Endothelial cell (in vitro differentiated cells): ENCODE measurements at regions not wholly inside any gene's neighbourhood (a gene's known extent, or its start where the extent isn't known, plus 50 kb on each side); places are given as distances from the start of the nearest gene placed in this dataset.
"Not testable (repeated sequence)": the region's sequence is repeated elsewhere in the genome, so short reads cannot be mapped to it uniquely, and the experiment has no call there.

Experiments
- DNase-seq: peaks from one replicate; pipeline ENCODE4 v3.0.0; 2021; ENCODE audit warnings: low spot score
- H3K27ac Mint-ChIP-seq: one replicate; pipeline ENCODE4 v1.8.0; 2021; ENCODE audit warnings: mixed read lengths, inconsistent platforms; ENCODE audit not compliant: unreplicated experiment
- H3K27me3 Mint-ChIP-seq: one replicate; pipeline ENCODE4 v1.8.0; 2021; ENCODE audit warnings: mild to moderate bottlenecking, moderate library complexity, mixed read lengths, inconsistent platforms; ENCODE audit not compliant: unreplicated experiment
- H3K36me3 Mint-ChIP-seq: one replicate; pipeline ENCODE4 v1.8.0; 2021; ENCODE audit warnings: mild to moderate bottlenecking, low read depth, mixed read lengths, inconsistent platforms; ENCODE audit not compliant: unreplicated experiment
- H3K4me1 Mint-ChIP-seq: one replicate; pipeline ENCODE4 v1.8.0; 2021; ENCODE audit warnings: mild to moderate bottlenecking, mixed read lengths, inconsistent platforms; ENCODE audit not compliant: unreplicated experiment
- H3K4me3 Mint-ChIP-seq: one replicate; pipeline ENCODE4 v1.8.0; 2021; ENCODE audit warnings: mild to moderate bottlenecking, mixed read lengths, inconsistent platforms; ENCODE audit not compliant: unreplicated experiment
- H3K9me3 Mint-ChIP-seq: one replicate; pipeline ENCODE4 v1.8.0; 2021; ENCODE audit warnings: mixed read lengths, inconsistent platforms; ENCODE audit not compliant: unreplicated experiment
- TF ChIP-seq, protein P1 (sequence below): fragments of 200-600 bp; sonication (generic); IDR thresholded peaks from one replicate; pipeline ENCODE4 v1.5.0; 2021; ENCODE audit warnings: antibody characterized with exemption; ENCODE audit not compliant: unreplicated experiment

DNA sequence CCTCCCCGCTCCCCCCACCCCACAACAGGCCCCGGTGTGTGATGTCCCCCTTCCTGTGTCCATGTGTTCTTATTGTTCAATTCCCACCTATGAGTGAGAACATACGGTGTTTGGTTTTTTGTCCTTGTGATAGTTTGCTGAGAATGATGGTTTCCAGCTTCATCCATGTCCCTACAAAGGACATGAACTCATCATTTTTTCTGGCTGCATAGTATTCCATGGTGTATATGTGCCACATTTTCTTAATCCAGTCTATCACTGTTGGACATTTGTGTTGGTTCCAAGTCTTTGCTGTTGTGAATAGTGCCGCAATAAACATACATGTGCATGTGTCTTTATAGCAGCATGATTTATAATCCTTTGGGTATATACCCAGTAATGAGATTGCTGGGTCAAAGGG is 104.3 kb downstream of the MTPN start:
- not testable (repeated sequence) for H3K9me3 Mint-ChIP-seq, DNase-seq, H3K27me3 Mint-ChIP-seq, H3K4me3 Mint-ChIP-seq, H3K27ac Mint-ChIP-seq, H3K36me3 Mint-ChIP-seq, H3K4me1 Mint-ChIP-seq

DNA sequence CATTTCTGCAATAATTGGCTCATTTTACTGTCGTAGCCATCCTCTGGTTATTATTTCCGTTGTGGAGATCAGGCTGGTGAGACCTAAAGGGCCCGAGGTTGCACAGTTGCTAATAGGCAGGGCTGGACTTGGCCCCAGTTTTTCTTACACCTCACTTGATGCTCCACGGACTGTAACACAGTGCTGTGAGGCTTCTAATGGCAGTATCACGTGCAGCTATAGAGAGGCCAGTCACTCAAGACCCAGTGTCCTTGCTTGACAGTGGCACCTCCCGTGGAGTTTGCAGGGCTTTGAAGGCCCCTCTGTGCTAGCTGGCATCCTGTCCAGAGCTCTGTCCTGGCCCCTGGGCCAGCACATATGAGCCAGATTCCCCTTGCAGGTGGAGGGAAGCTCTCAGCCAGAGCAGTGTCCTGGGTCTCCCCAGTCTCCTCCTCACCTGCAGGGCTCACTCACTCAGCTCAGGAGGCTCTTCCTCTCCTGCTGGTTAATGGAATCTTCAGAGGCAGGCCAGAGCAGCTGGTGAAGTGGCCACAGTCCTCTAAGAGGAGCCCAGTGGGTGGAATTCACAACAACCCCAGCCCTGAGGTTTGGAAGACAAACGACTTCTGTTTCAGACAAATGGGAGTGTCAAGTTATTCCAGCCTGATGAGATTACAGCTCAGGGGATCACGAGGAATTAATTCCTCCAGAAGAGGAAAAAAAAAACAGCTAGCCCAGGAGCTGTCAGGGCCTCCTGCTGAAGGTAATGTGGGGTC is 114.2 kb upstream of the FAM180A start:
- Mint-ChIP-seq H3K4me1 (peaks cover 7% of the 10 kb centered on the region), H3K9me3 (peaks cover 5% of the 10 kb centered on the region), H3K27ac (no peak overlapping the region), H3K4me3 (no peak overlapping the region), H3K36me3 (no peaks in the 10 kb centered on the region), H3K27me3 (no peaks in the 10 kb centered on the region)
- DNase-seq: no peak
- TF ChIP-seq, protein P1, sequence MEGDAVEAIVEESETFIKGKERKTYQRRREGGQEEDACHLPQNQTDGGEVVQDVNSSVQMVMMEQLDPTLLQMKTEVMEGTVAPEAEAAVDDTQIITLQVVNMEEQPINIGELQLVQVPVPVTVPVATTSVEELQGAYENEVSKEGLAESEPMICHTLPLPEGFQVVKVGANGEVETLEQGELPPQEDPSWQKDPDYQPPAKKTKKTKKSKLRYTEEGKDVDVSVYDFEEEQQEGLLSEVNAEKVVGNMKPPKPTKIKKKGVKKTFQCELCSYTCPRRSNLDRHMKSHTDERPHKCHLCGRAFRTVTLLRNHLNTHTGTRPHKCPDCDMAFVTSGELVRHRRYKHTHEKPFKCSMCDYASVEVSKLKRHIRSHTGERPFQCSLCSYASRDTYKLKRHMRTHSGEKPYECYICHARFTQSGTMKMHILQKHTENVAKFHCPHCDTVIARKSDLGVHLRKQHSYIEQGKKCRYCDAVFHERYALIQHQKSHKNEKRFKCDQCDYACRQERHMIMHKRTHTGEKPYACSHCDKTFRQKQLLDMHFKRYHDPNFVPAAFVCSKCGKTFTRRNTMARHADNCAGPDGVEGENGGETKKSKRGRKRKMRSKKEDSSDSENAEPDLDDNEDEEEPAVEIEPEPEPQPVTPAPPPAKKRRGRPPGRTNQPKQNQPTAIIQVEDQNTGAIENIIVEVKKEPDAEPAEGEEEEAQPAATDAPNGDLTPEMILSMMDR: no peak

DNA sequence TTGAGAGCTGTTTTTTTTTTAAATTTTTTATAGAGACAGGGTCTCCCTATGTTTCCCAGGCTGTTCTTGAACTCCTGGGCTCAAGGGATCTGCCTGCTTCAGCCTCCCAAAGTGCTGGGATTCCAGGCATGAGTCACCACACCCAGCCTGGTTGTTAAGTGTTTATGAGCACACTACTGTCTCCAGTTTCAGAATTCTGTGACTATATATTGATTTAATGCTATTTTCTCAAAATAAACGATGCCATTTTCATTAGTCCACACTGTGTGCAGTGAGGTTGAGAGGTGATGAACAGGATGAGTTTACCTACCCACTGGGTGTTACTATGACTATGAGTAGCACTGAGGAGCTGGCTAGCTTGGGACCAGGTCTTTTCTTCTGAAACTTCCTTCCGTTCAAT is 110.9 kb upstream of the FAM180A start:
- peaks cover 3% of the 10 kb centered on the region for H3K27me3 Mint-ChIP-seq
- no peak overlapping the region for H3K4me3 Mint-ChIP-seq
- H3K36me3 Mint-ChIP-seq: no peaks in the 10 kb centered on the region
- H3K27ac Mint-ChIP-seq: no peak overlapping the region
- TF ChIP-seq, protein P1: no peak
- H3K4me1 Mint-ChIP-seq: peaks cover 11% of the 10 kb centered on the region
- peaks cover 5% of the 10 kb centered on the region for H3K9me3 Mint-ChIP-seq
- DNase-seq: no peak

DNA sequence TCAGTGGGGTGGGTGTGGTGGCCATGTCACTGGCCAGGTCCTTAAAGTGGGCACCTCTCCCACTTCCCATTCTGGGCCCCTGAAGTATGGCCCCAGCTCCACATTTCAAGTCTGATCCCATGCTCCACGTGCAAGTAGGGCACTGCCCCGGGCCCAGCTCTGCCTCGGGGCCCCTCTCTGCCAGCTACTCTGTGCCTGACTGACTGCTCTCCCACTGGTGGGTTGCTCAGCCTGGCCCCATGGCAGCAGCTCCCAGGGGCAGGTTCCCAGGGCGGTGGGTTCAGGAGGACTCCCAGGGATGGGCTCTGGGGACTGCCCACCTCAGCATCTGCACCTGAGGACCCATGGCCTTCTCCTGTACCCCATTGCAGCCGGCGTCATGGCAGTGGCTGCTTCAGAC is 110.2 kb upstream of the FAM180A start:
- no peaks in the 10 kb centered on the region for H3K36me3 Mint-ChIP-seq
- peaks cover 11% of the 10 kb centered on the region for H3K4me1 Mint-ChIP-seq
- peaks cover 3% of the 10 kb centered on the region for H3K27me3 Mint-ChIP-seq
- H3K27ac Mint-ChIP-seq: no peak overlapping the region
- no peak for DNase-seq
- H3K4me3 Mint-ChIP-seq: no peak overlapping the region
- TF ChIP-seq, protein P1: no peak
- H3K9me3 Mint-ChIP-seq: peaks cover 5% of the 10 kb centered on the region

DNA sequence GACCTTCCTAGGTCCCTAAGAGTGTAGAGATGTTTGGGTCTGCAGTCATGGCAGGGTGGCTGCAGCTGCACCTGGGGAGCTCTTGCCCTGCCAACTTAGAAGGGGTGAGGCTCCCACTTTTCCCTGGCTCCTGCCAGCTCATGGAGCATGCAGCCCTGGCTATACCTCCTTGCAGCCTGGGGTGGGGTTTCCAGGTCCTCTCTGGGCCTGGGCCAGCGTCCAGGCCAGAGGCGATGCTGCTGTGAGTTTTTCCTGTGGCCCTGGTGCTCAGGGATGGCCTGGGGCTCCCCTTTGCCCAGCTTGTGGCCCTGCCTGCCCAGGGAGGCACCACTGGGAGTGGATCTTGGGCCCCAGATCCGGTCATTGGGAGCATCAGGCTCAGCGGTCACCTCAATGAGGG is 109.8 kb upstream of the FAM180A start:
- Mint-ChIP-seq H3K27me3 (peaks cover 3% of the 10 kb centered on the region), H3K9me3 (peaks cover 5% of the 10 kb centered on the region), H3K27ac (no peak overlapping the region), H3K4me1 (peaks cover 10% of the 10 kb centered on the region), H3K4me3 (no peak overlapping the region), H3K36me3 (no peaks in the 10 kb centered on the region)
- TF ChIP-seq, protein P1: no peak
- no peak for DNase-seq
